ENCODE measurements at regions not wholly inside any gene's neighbourhood (a gene's known extent, or its start where the extent isn't known, plus 50 kb on each side); places are given as distances from the start of the nearest gene placed in this dataset.
"Not testable (repeated sequence)": the region's sequence is repeated elsewhere in the genome, so short reads cannot be mapped to it uniquely, and the experiment has no call there.

GRCh38 chr2:242057379-242058040 is 188.0 kb downstream of the RTP5 start:
- Histone ChIP-seq H3K27me3 (ENCODE audit: control insufficient read depth, insufficient read depth, low read length) (peaks cover 15% of the 10 kb centered on the region), H3K4me3 (ENCODE audit: low read depth, low read length) (no peak overlapping the region), H3K36me3 (ENCODE audit: control insufficient read depth, insufficient read depth, low read length) (no peaks in the 10 kb centered on the region)
- no peak for TF ChIP-seq CTCF (IDR thresholded peaks at IDR 0.05; ENCODE audit: insufficient read depth, low read depth, low read length)
- CTCF ChIA-PET: no interaction called here
- POLR2A ChIA-PET: no interaction called here
- DNase-seq (ENCODE audit: low read depth): no peak

DNA sequence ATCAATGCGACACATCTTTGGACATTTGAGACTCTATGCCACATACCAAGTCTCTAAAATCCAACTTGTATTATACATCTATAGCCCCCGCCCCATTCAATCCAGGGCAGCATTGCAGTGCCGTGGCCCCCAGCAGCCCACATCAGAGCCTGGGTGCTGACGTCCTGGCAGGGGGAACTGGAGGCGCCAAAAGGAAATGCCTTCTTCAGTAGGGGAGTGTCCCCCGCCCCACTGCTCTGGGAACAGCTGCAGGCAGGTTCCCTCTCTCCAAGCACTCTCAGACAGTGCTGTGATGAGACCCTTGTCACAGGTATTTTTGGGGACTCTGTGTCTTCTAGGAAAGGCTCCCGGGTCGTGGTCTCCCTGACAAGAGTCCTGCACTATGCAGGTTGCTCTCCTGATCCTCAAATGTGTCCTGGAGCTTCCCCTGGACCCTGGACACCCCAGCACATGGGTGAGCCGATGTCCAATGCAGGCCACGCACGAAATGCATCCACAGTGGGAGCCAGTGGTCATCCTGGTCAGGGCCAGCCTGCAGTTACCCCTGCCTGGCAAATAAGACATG is 188.7 kb downstream of the RTP5 start:
- no peak overlapping the region for H3K4me3 ChIP-seq (ENCODE audit: low read depth, low read length)
- peaks cover 13% of the 10 kb centered on the region for H3K27me3 ChIP-seq (ENCODE audit: control insufficient read depth, insufficient read depth, low read length)
- ChIA-PET POLR2A (no interaction called here), CTCF (no interaction called here)
- no peak for DNase-seq (ENCODE audit: low read depth)
- H3K36me3 ChIP-seq (ENCODE audit: control insufficient read depth, insufficient read depth, low read length): no peaks in the 10 kb centered on the region
- TF ChIP-seq CTCF (IDR thresholded peaks at IDR 0.05; ENCODE audit: insufficient read depth, low read depth, low read length): no peak

DNA sequence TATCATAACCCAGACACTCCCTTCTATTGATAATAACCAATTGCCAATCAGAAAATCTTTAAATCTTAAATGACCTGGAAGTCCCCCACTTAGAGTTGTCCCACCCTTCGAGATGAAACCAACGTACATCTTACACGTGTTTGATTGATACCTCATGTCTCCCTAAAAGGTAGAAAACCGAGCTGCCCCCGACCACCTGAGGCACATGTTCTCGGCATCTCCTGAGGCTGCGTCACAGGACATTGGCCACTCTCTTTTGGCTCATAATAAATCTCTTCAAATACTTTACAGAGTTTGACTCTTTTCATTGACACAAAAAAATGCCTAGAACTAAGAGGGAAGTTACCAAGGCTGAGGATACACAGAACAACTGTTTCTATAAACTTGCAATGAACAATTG is 190.0 kb downstream of the RTP5 start:
- POLR2A ChIA-PET: no interaction called here
- H3K4me3 ChIP-seq (ENCODE audit: low read depth, low read length): no peak overlapping the region
- DNase-seq (ENCODE audit: low read depth): no peak
- H3K27me3 ChIP-seq (ENCODE audit: control insufficient read depth, insufficient read depth, low read length): peaks cover 12% of the 10 kb centered on the region
- H3K36me3 ChIP-seq (ENCODE audit: control insufficient read depth, insufficient read depth, low read length): no peaks in the 10 kb centered on the region
- no peak for TF ChIP-seq CTCF (IDR thresholded peaks at IDR 0.05; ENCODE audit: insufficient read depth, low read depth, low read length)
- CTCF ChIA-PET: no interaction called here

DNA sequence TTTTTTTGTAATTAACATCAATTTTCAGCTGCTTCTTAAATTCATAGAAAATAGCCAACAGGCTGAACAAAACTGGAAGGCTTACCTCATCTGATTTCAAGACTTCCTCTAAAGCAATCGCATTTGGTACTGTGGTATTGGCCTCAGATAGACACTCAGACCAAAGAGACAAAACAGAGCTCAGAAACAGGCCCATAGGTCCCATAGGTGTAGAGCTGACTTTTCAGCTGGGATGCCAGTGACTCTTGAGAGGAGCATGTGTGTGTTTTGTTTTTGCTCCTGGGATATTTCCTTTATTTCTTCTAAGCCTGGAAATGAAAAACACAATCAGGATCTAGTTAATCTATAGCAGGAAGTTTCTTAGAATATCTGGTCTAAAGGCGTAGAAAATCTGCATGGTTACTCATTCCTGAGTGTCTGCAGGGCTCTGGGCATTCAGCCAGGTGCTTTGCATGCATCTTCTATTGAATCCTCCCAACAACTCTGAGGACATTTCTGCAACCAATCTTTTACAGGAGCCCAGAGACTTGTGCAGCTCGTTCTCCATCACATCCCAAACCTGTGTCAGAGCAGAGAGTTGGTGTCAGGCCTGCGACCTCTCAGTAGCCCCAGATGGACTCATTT is 190.8 kb downstream of the RTP5 start:
- H3K4me3 ChIP-seq (ENCODE audit: low read depth, low read length): no peak overlapping the region
- POLR2A ChIA-PET: no interaction called here
- CTCF ChIA-PET: no interaction called here
- no peak for DNase-seq (ENCODE audit: low read depth)
- H3K36me3 ChIP-seq (ENCODE audit: control insufficient read depth, insufficient read depth, low read length): no peaks in the 10 kb centered on the region
- no peak for TF ChIP-seq CTCF (IDR thresholded peaks at IDR 0.05; ENCODE audit: insufficient read depth, low read depth, low read length)
- peaks cover 10% of the 10 kb centered on the region for H3K27me3 ChIP-seq (ENCODE audit: control insufficient read depth, insufficient read depth, low read length)

DNA sequence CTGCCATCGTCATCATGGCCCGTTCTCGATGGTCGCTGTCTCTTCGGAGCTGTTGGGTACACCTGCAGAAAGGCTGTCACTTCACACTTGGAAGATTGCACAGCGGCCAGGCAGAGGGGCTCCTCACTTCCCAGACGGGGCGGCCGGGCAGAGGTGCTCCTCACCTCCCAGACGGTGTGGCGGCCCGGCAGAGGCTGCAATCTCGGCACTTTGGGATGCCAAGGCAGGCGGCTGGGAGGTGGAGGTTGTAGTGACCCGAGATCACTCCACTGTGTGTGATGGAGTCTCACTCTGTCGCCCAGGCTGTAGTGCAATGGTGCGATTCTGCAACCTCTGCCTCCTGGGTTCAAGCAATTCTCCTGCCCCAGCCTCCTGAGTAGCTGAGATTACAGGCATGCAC is 192.4 kb downstream of the RTP5 start:
- H3K36me3 ChIP-seq (ENCODE audit: control insufficient read depth, insufficient read depth, low read length); CTCF ChIA-PET; H3K27me3 ChIP-seq (ENCODE audit: control insufficient read depth, insufficient read depth, low read length); POLR2A ChIA-PET; DNase-seq (ENCODE audit: low read depth); H3K4me3 ChIP-seq (ENCODE audit: low read depth, low read length): not testable (repeated sequence)

Measured in BJ (cell line).